ENCODE measurements at regions not wholly inside any gene's neighbourhood (a gene's known extent, or its start where the extent isn't known, plus 50 kb on each side); places are given as distances from the start of the nearest gene placed in this dataset.

DNA sequence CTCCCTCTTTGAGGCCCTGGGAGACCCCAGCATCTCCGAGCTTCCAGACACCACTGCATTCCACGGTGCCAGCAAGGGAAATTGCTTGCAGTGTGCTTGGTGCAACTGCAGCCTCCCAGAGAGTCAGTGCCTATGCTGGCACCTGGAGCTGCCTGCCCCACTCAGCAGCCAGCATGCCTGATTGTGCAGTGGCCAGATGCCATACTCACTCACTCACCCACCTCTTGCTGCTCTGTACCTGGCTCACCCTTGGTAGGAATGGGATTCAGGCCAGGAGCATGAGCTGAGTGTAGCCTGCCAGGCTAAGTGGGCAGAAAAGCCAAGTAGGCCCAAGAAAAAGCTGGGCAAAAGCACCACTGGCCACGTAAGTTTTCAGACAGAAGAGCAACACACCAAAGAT is 651.4 kb downstream of the GABRG1 start (continued):
- TF ChIP-seq CHD1 (IDR thresholded peaks at IDR 0.05; ENCODE audit: low read depth, low read length) (no peak), JUND (IDR thresholded peaks at IDR 0.05; ENCODE audit: low read depth, low read length) (no peak), MTA3 (IDR thresholded peaks at IDR 0.05; ENCODE audit: borderline replicate concordance, low read length) (no peak), IKZF2 (IDR thresholded peaks at IDR 0.05) (no peak), SIN3A (IDR thresholded peaks at IDR 0.05; ENCODE audit: low read depth, low read length) (no peak), ZNF207 (IDR thresholded peaks at IDR 0.05; ENCODE audit: borderline replicate concordance) (no peak), PAX5 (IDR thresholded peaks at IDR 0.05; ENCODE audit: borderline replicate concordance, low read depth, low read length) (no peak), BCL11A (IDR thresholded peaks at IDR 0.05; ENCODE audit: low read depth, low read length) (no peak)

DNA sequence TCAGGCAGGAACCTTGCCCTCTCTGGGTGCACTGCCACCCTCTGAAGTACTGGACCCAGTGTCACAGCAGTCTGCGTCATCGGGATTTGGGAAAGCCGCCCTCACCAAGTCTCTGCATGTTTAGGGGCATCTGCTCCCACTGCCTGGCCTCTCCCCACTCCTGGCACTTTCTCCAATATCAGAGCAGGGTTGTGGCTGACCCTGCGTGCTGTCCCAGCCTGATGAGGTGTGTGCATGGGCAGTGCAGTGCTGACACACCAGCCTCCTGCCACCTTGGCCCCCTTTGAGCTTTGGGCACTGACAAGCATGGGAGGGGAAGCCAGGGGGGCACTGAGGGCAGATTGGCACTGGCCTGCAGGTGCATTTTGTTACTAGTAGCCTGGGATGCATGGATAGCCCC is 652.5 kb downstream of the GABRG1 start:
- 48% methylated on average over 4 of the region's 4 CpGs for WGBS (ENCODE audit: insufficient coverage, insufficient replicate concordance, low lambda C conversion rate, missing lambda C conversion rate)
- intact Hi-C loops (cut with micrococcal nuclease; ENCODE audit: unreplicated experiment) (no loop called here), in situ Hi-C loops (cut with MboI) (loop anchor here (25.0 kb wide), 1 partner anchor 791 kb away; no protein-coding TSS in a partner anchor)
- H3K27me3 ChIP-seq (replicated peaks in 1 of 2; ENCODE audit: control insufficient read depth in 2 of 2, insufficient read depth in 2 of 2, low read length in 1 of 2), result no peaks in the 10 kb centered on the region
- no TSS peak for BruUV-seq (replicated peaks)
- H3K9me3 ChIP-seq (replicated peaks; ENCODE audit: control insufficient read depth, insufficient read depth, low read length), result no peaks in the 10 kb centered on the region
- no peak overlapping the region for H3K4me2 ChIP-seq (ENCODE audit: control insufficient read depth, insufficient read depth)
- no peaks in the 10 kb centered on the region for H3K79me2 ChIP-seq (ENCODE audit: control insufficient read depth, insufficient read depth, low read length)
- H2AFZ ChIP-seq (ENCODE audit: control insufficient read depth, low read depth, low read length), result no peak overlapping the region
- FAIRE-seq (no peak), DNase-seq (ENCODE audit: low read depth, low spot score) (no peak), ATAC-seq (no peak)
- no peaks in the 10 kb centered on the region for H3K36me3 ChIP-seq (ENCODE audit: control insufficient read depth in 2 of 2, insufficient read depth in 2 of 2, low read length in 1 of 2)
- H3K4me3 ChIP-seq, result no peak overlapping the region
- ChIA-PET CTCF (no interaction called here), SMC1A (ENCODE audit: uncharacterized antibody, unreplicated experiment) (no interaction called here), RAD21 (ENCODE audit: unreplicated experiment) (no interaction called here), POLR2A (no interaction called here)
- H3K27ac ChIP-seq (ENCODE audit: control insufficient read depth, insufficient read depth), result no peak overlapping the region
- H4K20me1 ChIP-seq (ENCODE audit: control insufficient read depth, insufficient read depth), result no peaks in the 10 kb centered on the region
- TF ChIP-seq DPF2 (IDR thresholded peaks at IDR 0.05) (no peak), TCF12 (IDR thresholded peaks at IDR 0.05; ENCODE audit: low read depth, low read length) (no peak), TBL1XR1 (IDR thresholded peaks at IDR 0.05; ENCODE audit: low read depth, low read length) (no peak), HDGF (IDR thresholded peaks at IDR 0.05) (no peak), SMAD1 (IDR thresholded peaks at IDR 0.05; ENCODE audit: low read depth, partially characterized antibody) (no peak), EED (IDR thresholded peaks at IDR 0.05; ENCODE audit: low read depth) (no peak), BMI1 (IDR thresholded peaks at IDR 0.05; ENCODE audit: borderline replicate concordance) (no peak), RUNX3 (IDR thresholded peaks at IDR 0.05; ENCODE audit: low read length) (no peak), HDAC2 (IDR thresholded peaks at IDR 0.05) (no peak), RBBP5 (conservative IDR thresholded peaks at IDR 0.05) (no peak), ESRRA (IDR thresholded peaks at IDR 0.05; ENCODE audit: low read length) (no peak), NR2C1 (IDR thresholded peaks at IDR 0.05) (no peak), IKZF2 (IDR thresholded peaks at IDR 0.05) (no peak), SREBF1 (IDR thresholded peaks at IDR 0.05; ENCODE audit: low read length) (no peak), ZNF217 (IDR thresholded peaks at IDR 0.05) (no peak)
- TF ChIP-seq, protein P1, sequence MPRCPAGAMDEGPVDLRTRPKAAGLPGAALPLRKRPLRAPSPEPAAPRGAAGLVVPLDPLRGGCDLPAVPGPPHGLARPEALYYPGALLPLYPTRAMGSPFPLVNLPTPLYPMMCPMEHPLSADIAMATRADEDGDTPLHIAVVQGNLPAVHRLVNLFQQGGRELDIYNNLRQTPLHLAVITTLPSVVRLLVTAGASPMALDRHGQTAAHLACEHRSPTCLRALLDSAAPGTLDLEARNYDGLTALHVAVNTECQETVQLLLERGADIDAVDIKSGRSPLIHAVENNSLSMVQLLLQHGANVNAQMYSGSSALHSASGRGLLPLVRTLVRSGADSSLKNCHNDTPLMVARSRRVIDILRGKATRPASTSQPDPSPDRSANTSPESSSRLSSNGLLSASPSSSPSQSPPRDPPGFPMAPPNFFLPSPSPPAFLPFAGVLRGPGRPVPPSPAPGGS (IDR thresholded peaks at IDR 0.05; ENCODE audit: borderline replicate concordance, insufficient read depth, low read depth, low read length, poor library complexity, severe bottlenecking), result no peak
- TF ChIP-seq, protein P2, sequence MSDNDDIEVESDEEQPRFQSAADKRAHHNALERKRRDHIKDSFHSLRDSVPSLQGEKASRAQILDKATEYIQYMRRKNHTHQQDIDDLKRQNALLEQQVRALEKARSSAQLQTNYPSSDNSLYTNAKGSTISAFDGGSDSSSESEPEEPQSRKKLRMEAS (IDR thresholded peaks at IDR 0.05; ENCODE audit: low read depth, low read length), result no peak
- no peak overlapping the region for H3K9ac ChIP-seq (ENCODE audit: control insufficient read depth, insufficient read depth, low read length)
- no peaks in the 10 kb centered on the region for H3K4me1 ChIP-seq (ENCODE audit: control insufficient read depth, insufficient read depth, low read length)

Measured in GM12878 (cell line).